NCI-H1105 (cell line): ENCODE measurements at regions not wholly inside any gene's neighbourhood (a gene's known extent, or its start where the extent isn't known, plus 50 kb on each side); places are given as distances from the start of the nearest gene placed in this dataset.
A peak's percentile ranks its signal among the peaks of the same experiment; 100 is the strongest.

Experiments used
- DNase-seq: peaks from one replicate; lab custom pipeline; 2025; lab: John Stamatoyannopoulos, UW

- no peak for DNase-seq
Measured at GRCh38 chr7:46723742-46724141, 802.7 kb upstream of the IGFBP3 start.

- no peak for DNase-seq
Measured at GRCh38 chr7:46723003-46723402, 801.9 kb upstream of the IGFBP3 start.

GRCh38 chr7:46720761-46721160 lies 799.7 kb upstream of the IGFBP3 start:
- DNase-seq, result no peak

GRCh38 chr7:46719616-46720015 lies 798.5 kb upstream of the IGFBP3 start:
- DNase-seq, result no peak

- DNase-seq, result no peak
Measured at GRCh38 chr7:46716926-46717325, 795.9 kb upstream of the IGFBP3 start.

GRCh38 chr7:46715579-46715978 lies 794.5 kb upstream of the IGFBP3 start:
- no peak for DNase-seq

GRCh38 chr7:46714904-46715303 lies 793.8 kb upstream of the IGFBP3 start:
- no peak for DNase-seq

- DNase-seq, result no peak
Measured at GRCh38 chr7:46713868-46714596, 793.0 kb upstream of the IGFBP3 start.

- no peak for DNase-seq
Measured at GRCh38 chr7:46710927-46711326, 789.9 kb upstream of the IGFBP3 start.

- peak; percentile 10 for DNase-seq
Measured at GRCh38 chr7:46707973-46708372, 786.9 kb upstream of the IGFBP3 start.

- no peak for DNase-seq
Measured at GRCh38 chr7:46705386-46706255, 784.5 kb upstream of the IGFBP3 start.

- no peak for DNase-seq
Measured at GRCh38 chr7:46696741-46697140, 775.7 kb upstream of the IGFBP3 start.

- DNase-seq, result no peak
Measured at GRCh38 chr7:46695051-46695708, 774.1 kb upstream of the IGFBP3 start.

- DNase-seq, result no peak
Measured at GRCh38 chr7:46694058-46694457, 773.0 kb upstream of the IGFBP3 start.

GRCh38 chr7:46687203-46687602 lies 766.1 kb upstream of the IGFBP3 start:
- no peak for DNase-seq

GRCh38 chr7:46685051-46685450 lies 764.0 kb upstream of the IGFBP3 start:
- DNase-seq, result no peak

- DNase-seq, result no peak
Measured at GRCh38 chr7:46682836-46683624, 762.0 kb upstream of the IGFBP3 start.

- no peak for DNase-seq
Measured at GRCh38 chr7:46681865-46682503, 760.9 kb upstream of the IGFBP3 start.

GRCh38 chr7:46680147-46680546 lies 759.1 kb upstream of the IGFBP3 start:
- no peak for DNase-seq

- no peak for DNase-seq
Measured at GRCh38 chr7:46679671-46680070, 758.6 kb upstream of the IGFBP3 start.

- no peak for DNase-seq
Measured at GRCh38 chr7:46678421-46678820, 757.3 kb upstream of the IGFBP3 start.
